Sigmoid colon (tissue), 6 donors: ENCODE measurements at regions not wholly inside any gene's neighbourhood (a gene's known extent, or its start where the extent isn't known, plus 50 kb on each side); places are given as distances from the start of the nearest gene placed in this dataset.

ENCODE experiments used
- DNase-seq: peaks from one replicate; pipeline ENCODE4 v3.0.0-alpha.2; 2019
- H3K27ac ChIP-seq, 4 donors: fragments of 200-600 bp; sonication (generic); one replicate each; pipeline ENCODE4 v1.5.1; 2016 to 2019; ENCODE audit warnings: mild to moderate bottlenecking in 1 of 4
- H3K27me3 ChIP-seq, 3 donors: fragments of 200-600 bp; sonication (generic); one replicate each; pipeline ENCODE4 v1.5.1; 2019; ENCODE audit warnings: mild to moderate bottlenecking in 1 of 3
- H3K36me3 ChIP-seq, 4 donors: fragments of 200-600 bp; sonication (generic); one replicate each; pipeline ENCODE4 v1.5.1; 2016 to 2019
- H3K4me1 ChIP-seq, 4 donors: fragments of 200-600 bp; sonication (generic); one replicate each; pipeline ENCODE4 v1.5.1; 2017 to 2019
- H3K4me3 ChIP-seq, 4 donors: fragments of 200-600 bp; sonication (generic); one replicate each; pipeline ENCODE4 v1.5.1; 2017 to 2019; ENCODE audit warnings: mild to moderate bottlenecking in 2 of 4, moderate library complexity in 1 of 4
- H3K9me3 ChIP-seq, 4 donors: fragments of 200-600 bp in 3 of 4; sonication (generic) in 3 of 4; one replicate each; pipeline versions ENCODE4 v1.5.1 to v1.6.1; 2013 to 2019
- CTCF ChIP-seq, 4 experiments: fragments of 450-650 bp in 3 of 4; fragments of 200-600 bp in 1 of 4; IDR thresholded peaks; one replicate each; pipeline ENCODE4 v1.5.1; 2016 to 2019; ENCODE audit warnings: antibody characterized with exemption in 4 of 4, mild to moderate bottlenecking in 3 of 4, moderate library complexity in 2 of 4
- EP300 ChIP-seq, 4 donors: sonication (generic); formaldehyde crosslinking; IDR thresholded peaks; one replicate each; pipeline ENCODE4 v1.6.1; 2017; ENCODE audit warnings: antibody characterized with exemption in 4 of 4
- POLR2A ChIP-seq, 2 donors: fragments of 450-650 bp; IDR thresholded peaks; one replicate each; pipeline ENCODE4 v1.6.1; 2016; ENCODE audit warnings: antibody characterized with exemption in 2 of 2, mild to moderate bottlenecking in 2 of 2, moderate library complexity in 2 of 2
- POLR2AphosphoS5 ChIP-seq, 4 donors: sonication (generic); formaldehyde crosslinking; IDR thresholded peaks; one replicate each; pipeline ENCODE4 v1.6.1; 2017; ENCODE audit warnings: antibody characterized with exemption in 4 of 4
- WGBS, 2 donors: extraction: QIAGEN DNeasy Blood & Tissue Kit; methylation state at CpG; one replicate each; pipeline ENCODE4 v1.1.7; 2013; 5-methylcytosine and 5-hydroxymethylcytosine counted together
- intact Hi-C: fragments of 100-400 bp; cut with DNase I; formaldehyde crosslinking; loops from one replicate; pipeline ENCODE4 v1.15.1; 2023
- donor health status: healthy with polysubstance abuse.
- donor health status: healthy.

GRCh38 chr7:53776323-53776722 is 740.9 kb downstream of the POM121L12 start:
- DNase-seq = no peak
- H3K4me3 ChIP-seq = no peak overlapping the region
- no peak for TF ChIP-seq CTCF (IDR thresholded peaks at IDR 0.05)
- no peak for TF ChIP-seq POLR2AphosphoS5 (IDR thresholded peaks at IDR 0.05)
- no peak for TF ChIP-seq EP300 (IDR thresholded peaks at IDR 0.05)
- no peak for TF ChIP-seq POLR2A (IDR thresholded peaks at IDR 0.05)
- no peaks in the 10 kb centered on the region for H3K9me3 ChIP-seq
- intact Hi-C loops = no loop called here
- H3K27me3 ChIP-seq = no peaks in the 10 kb centered on the region
- no peak overlapping the region for H3K27ac ChIP-seq
- H3K36me3 ChIP-seq = no peaks in the 10 kb centered on the region
- H3K4me1 ChIP-seq = no peaks in the 10 kb centered on the region
- 34 to 44% methylated on average over 1 of the region's 1 CpG for WGBS, 2 donors

- Histone ChIP-seq H3K4me1 (no peaks in the 10 kb centered on the region), H3K4me3 (no peak overlapping the region), H3K27me3 (no peaks in the 10 kb centered on the region), H3K36me3 (no peaks in the 10 kb centered on the region), H3K9me3 (no peaks in the 10 kb centered on the region), H3K27ac (no peak overlapping the region)
- no peak for TF ChIP-seq CTCF (IDR thresholded peaks at IDR 0.05)
- no peak for TF ChIP-seq EP300 (IDR thresholded peaks at IDR 0.05)
- TF ChIP-seq POLR2A (IDR thresholded peaks at IDR 0.05) = no peak
- no peak for TF ChIP-seq POLR2AphosphoS5 (IDR thresholded peaks at IDR 0.05)
- WGBS, 2 donors = 91 to 92% methylated on average over 2 of the region's 2 CpGs
- intact Hi-C loops = no loop called here
- DNase-seq = no peak
Measured at GRCh38 chr7:53789741-53790140, 752.4 kb upstream of the VSTM2A start.

GRCh38 chr7:53794816-53795215 is 747.4 kb upstream of the VSTM2A start:
- Histone ChIP-seq H3K27me3 (no peaks in the 10 kb centered on the region), H3K4me1 (no peaks in the 10 kb centered on the region), H3K36me3 (no peaks in the 10 kb centered on the region), H3K9me3 (no peaks in the 10 kb centered on the region), H3K4me3 (no peak overlapping the region), H3K27ac (no peak overlapping the region)
- DNase-seq = no peak
- intact Hi-C loops = no loop called here
- no peak for TF ChIP-seq POLR2AphosphoS5 (IDR thresholded peaks at IDR 0.05)
- no peak for TF ChIP-seq EP300 (IDR thresholded peaks at IDR 0.05)
- TF ChIP-seq CTCF (IDR thresholded peaks at IDR 0.05) = no peak
- no peak for TF ChIP-seq POLR2A (IDR thresholded peaks at IDR 0.05)
- 76 to 98% methylated on average over 1 of the region's 1 CpG for WGBS, 2 donors

GRCh38 chr7:53800746-53801145 is 741.4 kb upstream of the VSTM2A start:
- intact Hi-C loops = no loop called here
- no peak for DNase-seq
- Histone ChIP-seq H3K9me3 (peaks cover 0 to 3% (median 0%) of the 10 kb centered on the region in 4 donors), H3K4me3 (no peak overlapping the region), H3K27ac (no peak overlapping the region), H3K27me3 (no peaks in the 10 kb centered on the region), H3K36me3 (no peaks in the 10 kb centered on the region), H3K4me1 (no peaks in the 10 kb centered on the region)
- 82 to 89% methylated on average over 4 of the region's 4 CpGs for WGBS, 2 donors
- TF ChIP-seq POLR2AphosphoS5 (IDR thresholded peaks at IDR 0.05) (no peak), EP300 (IDR thresholded peaks at IDR 0.05) (no peak), POLR2A (IDR thresholded peaks at IDR 0.05) (no peak), CTCF (IDR thresholded peaks at IDR 0.05) (no peak)

GRCh38 chr7:53806119-53806518 is 736.1 kb upstream of the VSTM2A start:
- no peak for DNase-seq
- intact Hi-C loops = no loop called here
- Histone ChIP-seq H3K27me3 (no peaks in the 10 kb centered on the region), H3K36me3 (no peaks in the 10 kb centered on the region), H3K27ac (no peak overlapping the region), H3K4me3 (no peak overlapping the region), H3K9me3 (peaks cover 0 to 5% (median 0%) of the 10 kb centered on the region in 4 donors), H3K4me1 (no peaks in the 10 kb centered on the region)
- TF ChIP-seq POLR2AphosphoS5 (IDR thresholded peaks at IDR 0.05) = no peak
- no peak for TF ChIP-seq CTCF (IDR thresholded peaks at IDR 0.05)
- TF ChIP-seq EP300 (IDR thresholded peaks at IDR 0.05) = no peak
- no peak for TF ChIP-seq POLR2A (IDR thresholded peaks at IDR 0.05)
